ENCODE measurements at regions not wholly inside any gene's neighbourhood (a gene's known extent, or its start where the extent isn't known, plus 50 kb on each side); places are given as distances from the start of the nearest gene placed in this dataset.

DNA sequence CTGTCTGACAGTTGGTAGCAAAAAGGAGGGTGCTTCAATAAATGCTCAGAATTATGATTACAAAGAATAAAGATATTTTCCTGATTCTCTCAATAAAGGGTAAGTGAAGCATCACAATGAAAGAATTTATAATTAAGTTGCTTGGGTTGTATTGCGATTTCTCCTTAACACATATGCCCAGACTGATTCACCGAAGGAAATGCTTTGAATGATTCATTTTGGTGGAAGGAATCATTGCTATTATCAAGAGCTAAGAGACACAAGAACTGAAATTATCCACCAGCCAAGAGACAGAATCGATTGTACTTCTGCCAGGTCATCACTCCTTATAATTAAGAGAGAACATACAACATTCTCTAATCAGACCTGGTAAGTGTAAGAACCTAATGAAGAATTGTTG, 301.4 kb downstream of the NR4A2 start:
- TF ChIP-seq, protein P1, sequence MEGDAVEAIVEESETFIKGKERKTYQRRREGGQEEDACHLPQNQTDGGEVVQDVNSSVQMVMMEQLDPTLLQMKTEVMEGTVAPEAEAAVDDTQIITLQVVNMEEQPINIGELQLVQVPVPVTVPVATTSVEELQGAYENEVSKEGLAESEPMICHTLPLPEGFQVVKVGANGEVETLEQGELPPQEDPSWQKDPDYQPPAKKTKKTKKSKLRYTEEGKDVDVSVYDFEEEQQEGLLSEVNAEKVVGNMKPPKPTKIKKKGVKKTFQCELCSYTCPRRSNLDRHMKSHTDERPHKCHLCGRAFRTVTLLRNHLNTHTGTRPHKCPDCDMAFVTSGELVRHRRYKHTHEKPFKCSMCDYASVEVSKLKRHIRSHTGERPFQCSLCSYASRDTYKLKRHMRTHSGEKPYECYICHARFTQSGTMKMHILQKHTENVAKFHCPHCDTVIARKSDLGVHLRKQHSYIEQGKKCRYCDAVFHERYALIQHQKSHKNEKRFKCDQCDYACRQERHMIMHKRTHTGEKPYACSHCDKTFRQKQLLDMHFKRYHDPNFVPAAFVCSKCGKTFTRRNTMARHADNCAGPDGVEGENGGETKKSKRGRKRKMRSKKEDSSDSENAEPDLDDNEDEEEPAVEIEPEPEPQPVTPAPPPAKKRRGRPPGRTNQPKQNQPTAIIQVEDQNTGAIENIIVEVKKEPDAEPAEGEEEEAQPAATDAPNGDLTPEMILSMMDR (IDR thresholded peaks at IDR 0.05), result no peak
- no peak for TF ChIP-seq ZFX (IDR thresholded peaks at IDR 0.05; ENCODE audit: borderline replicate concordance)
